GM12878 (cell line): ENCODE measurements at regions not wholly inside any gene's neighbourhood (a gene's known extent, or its start where the extent isn't known, plus 50 kb on each side); places are given as distances from the start of the nearest gene placed in this dataset.

Experiments
- GABPA ChIP-seq: IDR thresholded peaks from 2 replicates; pipeline ENCODE4 v1.6.1; 2014; ENCODE audit warnings: antibody characterized with exemption, low read depth, mild to moderate bottlenecking, inconsistent platforms
- KDM1A ChIP-seq: fragments of 200-600 bp; sonication (generic); IDR thresholded peaks from 2 replicates; pipeline ENCODE4 v1.6.1; 2016; ENCODE audit warnings: borderline replicate concordance
- POLR2AphosphoS5 ChIP-seq: IDR thresholded peaks from 2 replicates; pipeline ENCODE4 v1.6.1; 2011; ENCODE audit warnings: mild to moderate bottlenecking, low read length, inconsistent platforms
- RELA ChIP-seq: fragments of 450-650 bp; IDR thresholded peaks from 2 replicates; pipeline ENCODE4 v1.8.0; 2014; ENCODE audit warnings: borderline replicate concordance; ENCODE audit not compliant: partially characterized antibody
- ZNF274 ChIP-seq: IDR thresholded peaks from one replicate; pipeline ENCODE4 v1.8.0; 2011; ENCODE audit not compliant: insufficient read length, insufficient read depth
- TF ChIP-seq, protein P1 (sequence below), 3 experiments: IDR thresholded peaks in 2 of 3; conservative IDR thresholded peaks in 1 of 3; 2 replicates each; pipeline ENCODE4 v1.5.1; 2011; ENCODE audit warnings: low read depth in 3 of 3, low read length in 3 of 3, mild to moderate bottlenecking in 3 of 3, control low read depth in 2 of 3, moderate library complexity in 2 of 3, inconsistent platforms in 1 of 3, mixed read lengths in 1 of 3; ENCODE audit not compliant: control insufficient read depth in 2 of 3, insufficient read depth in 1 of 3; ENCODE audit errors: extremely low read depth in 1 of 3

- TF ChIP-seq, protein P1, sequence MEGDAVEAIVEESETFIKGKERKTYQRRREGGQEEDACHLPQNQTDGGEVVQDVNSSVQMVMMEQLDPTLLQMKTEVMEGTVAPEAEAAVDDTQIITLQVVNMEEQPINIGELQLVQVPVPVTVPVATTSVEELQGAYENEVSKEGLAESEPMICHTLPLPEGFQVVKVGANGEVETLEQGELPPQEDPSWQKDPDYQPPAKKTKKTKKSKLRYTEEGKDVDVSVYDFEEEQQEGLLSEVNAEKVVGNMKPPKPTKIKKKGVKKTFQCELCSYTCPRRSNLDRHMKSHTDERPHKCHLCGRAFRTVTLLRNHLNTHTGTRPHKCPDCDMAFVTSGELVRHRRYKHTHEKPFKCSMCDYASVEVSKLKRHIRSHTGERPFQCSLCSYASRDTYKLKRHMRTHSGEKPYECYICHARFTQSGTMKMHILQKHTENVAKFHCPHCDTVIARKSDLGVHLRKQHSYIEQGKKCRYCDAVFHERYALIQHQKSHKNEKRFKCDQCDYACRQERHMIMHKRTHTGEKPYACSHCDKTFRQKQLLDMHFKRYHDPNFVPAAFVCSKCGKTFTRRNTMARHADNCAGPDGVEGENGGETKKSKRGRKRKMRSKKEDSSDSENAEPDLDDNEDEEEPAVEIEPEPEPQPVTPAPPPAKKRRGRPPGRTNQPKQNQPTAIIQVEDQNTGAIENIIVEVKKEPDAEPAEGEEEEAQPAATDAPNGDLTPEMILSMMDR (IDR thresholded peaks at IDR 0.05 in 2 of 3, conservative IDR thresholded peaks at IDR 0.05 in 1 of 3; ENCODE audit: control insufficient read depth in 2 of 3, extremely low read depth in 1 of 3, insufficient read depth in 1 of 3, low read depth in 3 of 3, low read length in 3 of 3) = no peak
- no peak for TF ChIP-seq POLR2AphosphoS5
- no peak for TF ChIP-seq RELA
- no peak for TF ChIP-seq GABPA
- TF ChIP-seq KDM1A = no peak
- TF ChIP-seq ZNF274 = no peak
These were observed 86.5 kb downstream of the HAUS1 start for GRCh38 chr18:46190667-46191066.
